ENCODE measurements at regions not wholly inside any gene's neighbourhood (a gene's known extent, or its start where the extent isn't known, plus 50 kb on each side); places are given as distances from the start of the nearest gene placed in this dataset.

DNA sequence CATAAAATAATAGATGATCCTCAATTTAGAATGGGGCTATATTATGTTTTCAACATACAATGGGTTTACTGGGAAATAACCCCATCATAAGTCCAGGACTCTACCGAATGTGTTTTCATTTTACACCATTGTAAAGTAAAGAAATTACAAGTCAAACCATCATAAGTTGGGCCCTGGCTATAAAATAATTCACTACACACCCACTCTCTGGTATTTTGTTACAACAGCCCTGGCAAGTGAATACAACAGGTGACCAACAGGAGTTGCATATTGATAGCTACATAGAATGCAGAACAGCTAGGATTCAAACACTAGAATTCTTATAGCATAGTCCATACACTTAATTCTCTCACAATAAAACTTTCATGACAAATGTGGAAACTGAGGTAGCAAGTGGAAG lies 673.0 kb upstream of the CA10 start:
- TF ChIP-seq CTCF (IDR thresholded peaks at IDR 0.05 in 2 of 3, conservative IDR thresholded peaks at IDR 0.05 in 1 of 3; ENCODE audit: borderline replicate concordance in 1 of 3, insufficient read depth in 1 of 3, low read depth in 2 of 3, low read length in 2 of 3) (no peak), ZNF274 (IDR thresholded peaks at IDR 0.05; ENCODE audit: low read depth, low read length) (no peak), EZH2 (IDR thresholded peaks at IDR 0.05) (no peak), JUND (IDR thresholded peaks at IDR 0.05) (no peak), EGR1 (IDR thresholded peaks at IDR 0.05; ENCODE audit: low read depth) (no peak)
- TF ChIP-seq, protein P1, sequence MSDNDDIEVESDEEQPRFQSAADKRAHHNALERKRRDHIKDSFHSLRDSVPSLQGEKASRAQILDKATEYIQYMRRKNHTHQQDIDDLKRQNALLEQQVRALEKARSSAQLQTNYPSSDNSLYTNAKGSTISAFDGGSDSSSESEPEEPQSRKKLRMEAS (IDR thresholded peaks at IDR 0.05) = no peak

Data from HCT116 (cell line).